ENCODE measurements at regions not wholly inside any gene's neighbourhood (a gene's known extent, or its start where the extent isn't known, plus 50 kb on each side); places are given as distances from the start of the nearest gene placed in this dataset.

DNA sequence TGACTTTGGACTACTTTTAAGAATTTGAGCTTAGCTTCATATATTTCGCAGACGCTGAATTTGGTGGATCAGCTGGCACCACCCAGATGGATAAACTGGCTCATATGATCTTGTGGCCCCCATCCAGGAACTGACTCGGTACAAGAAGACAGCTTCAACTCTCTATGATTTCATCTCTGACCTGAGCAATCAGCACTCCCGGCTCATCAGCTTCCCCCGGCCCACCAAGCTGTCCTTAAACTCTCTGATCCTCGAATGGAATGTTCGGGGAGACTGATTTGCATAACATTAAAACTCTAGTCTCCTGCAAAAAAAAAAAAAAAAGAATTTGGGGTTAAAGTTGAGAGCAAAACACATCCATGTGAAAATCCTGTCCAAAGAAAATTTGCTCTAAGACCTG, 71.4 kb upstream of the IRS2 start:
- H4K20me1 ChIP-seq: no peaks in the 10 kb centered on the region
- no peaks in the 10 kb centered on the region for H3K4me1 ChIP-seq
- H3K9ac ChIP-seq: no peak overlapping the region
- no peak overlapping the region for H3K27ac ChIP-seq
- no peaks in the 10 kb centered on the region for H3K27me3 ChIP-seq
- no peaks in the 10 kb centered on the region for H3K36me3 ChIP-seq
- no peaks in the 10 kb centered on the region for H3K9me3 ChIP-seq
- H3K4me2 ChIP-seq: no peak overlapping the region
- no peak for TF ChIP-seq Cebpa-rat (IDR thresholded peaks at IDR 0.05)
- no peak overlapping the region for H3K4me3 ChIP-seq

GRCh38 chr13:109857325-109857724, 70.9 kb upstream of the IRS2 start:
- Histone ChIP-seq H3K4me1 (no peaks in the 10 kb centered on the region), H3K9me3 (no peaks in the 10 kb centered on the region), H3K27ac (no peak overlapping the region), H3K36me3 (no peaks in the 10 kb centered on the region), H3K9ac (no peak overlapping the region), H3K4me2 (no peak overlapping the region), H3K27me3 (no peaks in the 10 kb centered on the region), H4K20me1 (no peaks in the 10 kb centered on the region), H3K4me3 (no peak overlapping the region)
- no peak for TF ChIP-seq Cebpa-rat (IDR thresholded peaks at IDR 0.05)

DNA sequence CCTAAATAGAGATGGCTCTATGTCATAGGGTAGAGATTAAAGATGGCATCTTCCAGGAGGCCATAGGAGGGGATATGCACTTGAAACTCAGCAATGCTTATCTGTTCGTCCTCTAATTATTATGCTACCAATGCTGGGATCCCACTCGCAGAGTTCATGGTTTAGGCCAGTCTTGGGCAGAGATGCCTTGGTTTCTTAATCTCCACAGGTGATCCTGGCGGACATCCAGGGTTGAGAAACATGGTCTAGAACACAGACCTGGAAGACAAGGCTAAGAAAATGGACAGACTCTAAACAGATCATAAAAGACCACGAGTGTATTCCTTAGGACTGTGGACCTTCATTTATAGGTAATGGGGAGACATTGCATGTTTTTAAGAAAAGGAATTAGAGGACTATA, 70.0 kb upstream of the IRS2 start:
- Histone ChIP-seq H3K27ac (no peak overlapping the region), H3K9ac (no peak overlapping the region), H4K20me1 (no peaks in the 10 kb centered on the region), H3K4me2 (no peak overlapping the region), H3K27me3 (no peaks in the 10 kb centered on the region), H3K4me1 (no peaks in the 10 kb centered on the region), H3K9me3 (no peaks in the 10 kb centered on the region), H3K36me3 (no peaks in the 10 kb centered on the region), H3K4me3 (no peak overlapping the region)
- no peak for TF ChIP-seq Cebpa-rat (IDR thresholded peaks at IDR 0.05)

GRCh38 chr13:109853153-109853552, 66.8 kb upstream of the IRS2 start:
- no peak overlapping the region for H3K9ac ChIP-seq
- no peak overlapping the region for H3K4me3 ChIP-seq
- H3K4me2 ChIP-seq: no peak overlapping the region
- H3K4me1 ChIP-seq: no peaks in the 10 kb centered on the region
- no peaks in the 10 kb centered on the region for H3K27me3 ChIP-seq
- H3K27ac ChIP-seq: no peak overlapping the region
- H3K9me3 ChIP-seq: no peaks in the 10 kb centered on the region
- TF ChIP-seq Cebpa-rat (IDR thresholded peaks at IDR 0.05): no peak
- H4K20me1 ChIP-seq: no peaks in the 10 kb centered on the region
- no peaks in the 10 kb centered on the region for H3K36me3 ChIP-seq

- Histone ChIP-seq H3K4me2 (no peak overlapping the region), H3K27ac (no peak overlapping the region), H3K9ac (no peak overlapping the region), H4K20me1 (no peaks in the 10 kb centered on the region), H3K4me3 (no peak overlapping the region), H3K9me3 (no peaks in the 10 kb centered on the region), H3K36me3 (no peaks in the 10 kb centered on the region), H3K4me1 (no peaks in the 10 kb centered on the region), H3K27me3 (no peaks in the 10 kb centered on the region)
- TF ChIP-seq Cebpa-rat (IDR thresholded peaks at IDR 0.05): no peak
These were observed 59.8 kb upstream of the IRS2 start for GRCh38 chr13:109846185-109846584.

GRCh38 chr13:109844396-109844795, 58.0 kb upstream of the IRS2 start:
- Histone ChIP-seq H3K27me3 (no peaks in the 10 kb centered on the region), H4K20me1 (no peaks in the 10 kb centered on the region), H3K27ac (no peak overlapping the region), H3K4me2 (no peak overlapping the region), H3K36me3 (no peaks in the 10 kb centered on the region), H3K4me3 (no peak overlapping the region), H3K4me1 (peaks cover 8% of the 10 kb centered on the region), H3K9me3 (no peaks in the 10 kb centered on the region), H3K9ac (no peak overlapping the region)
- no peak for TF ChIP-seq Cebpa-rat (IDR thresholded peaks at IDR 0.05)

DNA sequence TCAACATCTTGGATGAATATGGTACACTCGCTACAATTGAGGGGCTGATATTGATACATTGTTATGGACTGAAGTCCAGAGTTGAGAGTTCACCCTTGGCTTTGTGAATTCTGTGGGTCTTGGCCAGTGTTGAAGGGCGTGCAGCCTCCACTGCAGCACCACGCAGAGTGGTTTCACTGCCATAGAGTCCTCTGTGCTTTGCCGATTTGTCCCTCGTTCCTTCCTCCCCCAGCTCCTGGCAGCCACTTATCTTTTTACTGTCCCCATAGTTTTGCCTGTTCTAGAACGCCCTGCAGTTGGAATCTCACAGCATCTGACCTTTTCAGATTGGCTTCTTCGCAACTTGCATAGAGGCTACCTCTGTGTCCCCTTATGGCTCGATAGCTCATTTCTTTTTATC, 57.3 kb upstream of the IRS2 start:
- Histone ChIP-seq H3K9ac (no peak overlapping the region), H3K9me3 (no peaks in the 10 kb centered on the region), H4K20me1 (no peaks in the 10 kb centered on the region), H3K4me2 (no peak overlapping the region), H3K4me3 (no peak overlapping the region), H3K27me3 (no peaks in the 10 kb centered on the region), H3K36me3 (no peaks in the 10 kb centered on the region), H3K27ac (no peak overlapping the region), H3K4me1 (peaks cover 8% of the 10 kb centered on the region)
- TF ChIP-seq Cebpa-rat (IDR thresholded peaks at IDR 0.05): no peak

DNA sequence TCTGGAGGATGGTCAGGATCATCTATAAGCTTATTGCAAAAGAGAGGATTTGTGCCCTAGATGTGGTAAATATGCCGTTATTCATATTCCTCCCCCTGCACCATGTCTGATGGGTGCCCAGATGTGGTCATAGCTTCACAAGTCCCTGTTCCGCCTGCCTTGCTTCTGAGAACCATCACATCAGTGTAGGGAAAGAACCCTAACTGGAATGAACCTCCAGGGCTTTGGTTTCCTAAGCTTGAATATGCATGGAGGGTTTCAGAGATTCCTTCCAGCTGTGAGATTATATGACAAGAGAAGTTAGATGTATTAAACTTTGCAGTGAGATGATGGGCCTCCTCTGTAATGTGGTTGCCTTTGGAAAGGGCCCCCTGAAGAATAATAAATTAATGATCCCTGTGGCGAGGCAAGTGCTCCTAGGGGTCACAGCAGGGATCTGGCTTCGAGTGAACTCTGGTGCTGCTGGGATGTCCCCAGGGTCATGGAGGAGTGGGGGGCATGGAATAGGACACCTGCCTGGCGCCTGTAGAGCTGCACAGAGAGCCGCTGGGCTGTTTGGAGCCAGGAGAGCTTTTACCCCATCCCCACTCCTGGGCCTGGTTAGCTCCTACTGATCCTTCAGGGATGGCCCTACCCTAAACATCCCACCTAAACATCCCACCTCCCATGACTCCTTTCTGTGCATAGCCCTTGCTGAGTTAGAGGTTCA, 56.0 kb upstream of the IRS2 start:
- Histone ChIP-seq H3K4me3 (no peak overlapping the region), H3K27me3 (no peaks in the 10 kb centered on the region)

DNA sequence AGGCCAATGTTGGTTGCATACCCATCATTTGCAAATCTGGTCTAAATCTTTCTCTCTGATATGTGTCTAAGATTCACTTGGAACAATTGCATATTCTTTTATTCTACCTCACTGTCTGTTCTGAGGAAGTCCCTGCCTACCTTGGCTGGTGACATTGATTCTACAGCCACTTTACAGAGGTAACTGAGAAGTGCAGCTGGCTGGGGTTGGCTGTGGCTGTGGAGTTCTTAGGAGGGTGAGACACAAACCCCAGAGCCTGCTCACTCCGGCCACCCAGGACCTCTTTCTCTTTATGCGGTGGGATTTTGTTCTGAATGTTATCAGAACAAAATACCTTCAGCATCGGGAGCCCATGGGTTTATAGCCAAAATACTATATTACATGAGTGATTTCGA, 54.5 kb upstream of the IRS2 start:
- Histone ChIP-seq H3K27me3 (no peaks in the 10 kb centered on the region), H3K27ac (no peak overlapping the region), H3K9me3 (no peaks in the 10 kb centered on the region), H3K4me1 (peaks cover 8% of the 10 kb centered on the region), H3K4me3 (no peak overlapping the region), H4K20me1 (no peaks in the 10 kb centered on the region), H3K9ac (no peak overlapping the region), H3K4me2 (peak overlapping the region; percentile 20; the same call in 1 of the 2 replicates), H3K36me3 (no peaks in the 10 kb centered on the region)
- no peak for TF ChIP-seq Cebpa-rat (IDR thresholded peaks at IDR 0.05)

More for the DNA sequence above, 56.0 kb upstream of the IRS2 start:
- TF ChIP-seq Cebpa-rat (IDR thresholded peaks at IDR 0.05): no peak
- Histone ChIP-seq H3K27ac (no peak overlapping the region), H3K9ac (no peak overlapping the region), H3K4me2 (no peak overlapping the region), H3K36me3 (no peaks in the 10 kb centered on the region), H3K9me3 (no peaks in the 10 kb centered on the region), H3K4me1 (peaks cover 8% of the 10 kb centered on the region), H4K20me1 (no peaks in the 10 kb centered on the region)

DNA sequence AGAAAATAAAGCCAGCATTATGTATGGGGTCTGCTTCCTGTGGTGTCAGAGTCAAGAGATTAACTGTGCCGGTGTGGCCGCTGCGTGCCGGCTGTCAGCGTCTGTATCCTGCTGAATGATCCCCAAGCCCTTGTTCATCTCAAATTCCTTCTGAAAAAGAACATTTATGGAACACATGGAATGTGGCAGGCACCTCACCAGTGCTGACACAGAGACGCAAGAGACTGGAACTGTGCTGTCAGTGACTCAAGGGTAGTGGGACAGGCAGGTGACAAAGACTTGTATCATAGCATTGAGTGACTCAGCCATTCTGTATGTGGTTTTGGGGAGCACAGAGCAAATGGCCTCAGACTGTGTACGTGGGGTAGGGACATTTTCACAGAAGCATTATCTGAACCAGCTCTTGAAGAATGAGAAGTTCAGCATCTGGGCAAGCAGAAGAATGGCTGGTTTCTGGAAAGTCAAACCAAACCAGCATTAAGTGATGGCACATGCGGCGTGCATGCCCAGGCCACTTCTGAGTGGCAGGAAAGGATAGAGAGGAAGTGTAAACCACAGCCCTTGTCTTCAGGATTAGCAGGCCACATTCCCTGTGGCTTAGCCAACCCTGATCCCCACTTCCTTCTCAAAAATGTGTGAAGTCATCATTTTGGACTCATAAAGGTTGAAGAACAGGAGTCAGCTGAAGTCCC, 54.0 kb upstream of the IRS2 start:
- H3K36me3 ChIP-seq: no peaks in the 10 kb centered on the region

More for the DNA sequence above, 54.0 kb upstream of the IRS2 start:
- H3K9me3 ChIP-seq: no peaks in the 10 kb centered on the region
- H3K4me2 ChIP-seq: peak overlapping the region; percentile 20; the same call in 1 of the 2 replicates
- H3K4me3 ChIP-seq: no peak overlapping the region
- H3K9ac ChIP-seq: no peak overlapping the region
- no peaks in the 10 kb centered on the region for H4K20me1 ChIP-seq
- H3K27me3 ChIP-seq: no peaks in the 10 kb centered on the region
- peaks cover 8% of the 10 kb centered on the region for H3K4me1 ChIP-seq
- H3K27ac ChIP-seq: no peak overlapping the region
- no peak for TF ChIP-seq Cebpa-rat (IDR thresholded peaks at IDR 0.05)

Data from BLaER1 (cell line).